Liver (tissue), 8 donors: ENCODE measurements at regions not wholly inside any gene's neighbourhood (a gene's known extent, or its start where the extent isn't known, plus 50 kb on each side); places are given as distances from the start of the nearest gene placed in this dataset.

ENCODE experiments used
- DNase-seq: peaks from one replicate; pipeline ENCODE4 v3.0.0-alpha.2; 2017; ENCODE audit warnings: low spot score
- H3K27ac ChIP-seq, 2 donors: one replicate each; pipeline ENCODE4 v1.7.0; 2013; ENCODE audit warnings: inconsistent platforms in 2 of 2, low read length in 2 of 2, control low read depth in 1 of 2, low read depth in 1 of 2, mild to moderate bottlenecking in 1 of 2
- H3K27me3 ChIP-seq, 4 donors: one replicate each; pipeline versions ENCODE4 v1.6.1 to v1.7.0; 2013; ENCODE audit warnings: low read length in 3 of 4, inconsistent platforms in 1 of 4, mild to moderate bottlenecking in 1 of 4, moderate library complexity in 1 of 4; ENCODE audit not compliant: control insufficient read depth in 4 of 4, insufficient read depth in 4 of 4
- H3K36me3 ChIP-seq, 4 donors: one replicate each; pipeline versions ENCODE4 v1.6.1 to v1.7.0; 2013; ENCODE audit warnings: low read length in 3 of 4, mild to moderate bottlenecking in 3 of 4, low read depth in 1 of 4, moderate library complexity in 1 of 4; ENCODE audit not compliant: control insufficient read depth in 4 of 4, insufficient read depth in 3 of 4
- H3K4me1 ChIP-seq, 4 donors: one replicate each; pipeline versions ENCODE4 v1.6.1 to v1.7.0; 2013; ENCODE audit warnings: low read length in 3 of 4, mild to moderate bottlenecking in 3 of 4, moderate library complexity in 1 of 4; ENCODE audit not compliant: control insufficient read depth in 4 of 4, insufficient read depth in 4 of 4
- H3K4me3 ChIP-seq, 3 donors: one replicate each; pipeline versions ENCODE4 v1.6.1 to v1.7.0; 2013; ENCODE audit warnings: low read length in 3 of 3, control low read depth in 1 of 3, low read depth in 1 of 3, mild to moderate bottlenecking in 1 of 3
- H3K9ac ChIP-seq, 2 donors: one replicate each; pipeline ENCODE4 v1.7.0; 2013; ENCODE audit warnings: low read length in 2 of 2, mild to moderate bottlenecking in 2 of 2, moderate library complexity in 2 of 2, control low read depth in 1 of 2, low read depth in 1 of 2
- H3K9me3 ChIP-seq, 4 donors: one replicate each; pipeline versions ENCODE4 v1.6.1 to v1.7.0; 2013; ENCODE audit warnings: low read length in 3 of 4; ENCODE audit not compliant: control insufficient read depth in 4 of 4
- CTCF ChIP-seq: fragments of 150-350 bp; IDR thresholded peaks from 2 replicates; pipeline ENCODE4 v1.5.1; 2017; ENCODE audit warnings: improper control_type of control experiment, low read depth, low read length; ENCODE audit not compliant: missing input control
- EGR1 ChIP-seq, 2 donors: IDR thresholded peaks; 2 replicates each; pipeline ENCODE4 v1.6.1; 2016 to 2018; ENCODE audit warnings: antibody characterized with exemption in 2 of 2, low read depth in 2 of 2
- FOXA1 ChIP-seq: IDR thresholded peaks from 2 replicates; pipeline ENCODE4 v1.6.1; 2016; ENCODE audit warnings: antibody characterized with exemption
- FOXA2 ChIP-seq: IDR thresholded peaks from 2 replicates; pipeline ENCODE4 v1.6.1; 2016; ENCODE audit warnings: antibody characterized with exemption
- GABPA ChIP-seq, 2 donors: IDR thresholded peaks in 1 of 2; conservative IDR thresholded peaks in 1 of 2; 2 replicates each; pipeline ENCODE4 v1.6.1; 2016; ENCODE audit warnings: antibody characterized with exemption in 2 of 2, mild to moderate bottlenecking in 1 of 2, moderate library complexity in 1 of 2
- HNF4A ChIP-seq, 2 donors: conservative IDR thresholded peaks; 2 replicates each; pipeline ENCODE4 v1.6.1; 2016; ENCODE audit warnings: antibody characterized with exemption in 2 of 2, mild to moderate bottlenecking in 2 of 2
- HNF4G ChIP-seq: IDR thresholded peaks from 2 replicates; pipeline ENCODE4 v1.6.1; 2016; ENCODE audit warnings: antibody characterized with exemption
- JUND ChIP-seq, 2 donors: IDR thresholded peaks; 2 replicates each; pipeline ENCODE4 v1.6.1; 2016; ENCODE audit warnings: antibody characterized with exemption in 2 of 2
- NR2F2 ChIP-seq: IDR thresholded peaks from 2 replicates; pipeline ENCODE4 v1.6.1; 2016; ENCODE audit warnings: antibody characterized with exemption
- RXRA ChIP-seq, 2 donors: IDR thresholded peaks; 2 replicates each; pipeline ENCODE4 v1.6.1; 2017 to 2018; ENCODE audit warnings: antibody characterized with exemption in 2 of 2, mild to moderate bottlenecking in 1 of 2
- TAF1 ChIP-seq: conservative IDR thresholded peaks from 2 replicates; pipeline ENCODE4 v1.6.1; 2016; ENCODE audit warnings: antibody characterized with exemption, mild to moderate bottlenecking
- YY1 ChIP-seq: IDR thresholded peaks from 2 replicates; pipeline ENCODE4 v1.6.1; 2016; ENCODE audit warnings: antibody characterized with exemption, mild to moderate bottlenecking
- ZBTB33 ChIP-seq: IDR thresholded peaks from 2 replicates; pipeline ENCODE4 v1.6.1; 2016; ENCODE audit warnings: antibody characterized with exemption
- WGBS: extraction: QIAGEN DNeasy Blood & Tissue Kit; methylation state at CpG from one replicate; pipeline ENCODE4 v1.1.7; 2013; 5-methylcytosine and 5-hydroxymethylcytosine counted together
- TF ChIP-seq, protein P1 (sequence below): IDR thresholded peaks from 2 replicates; pipeline ENCODE4 v1.6.1; 2016; ENCODE audit warnings: antibody characterized with exemption, mild to moderate bottlenecking
- TF ChIP-seq, protein P2 (sequence below): IDR thresholded peaks from 2 replicates; pipeline ENCODE4 v1.6.1; 2016; ENCODE audit warnings: antibody characterized with exemption
- donor health status: healthy.
- donor health status: healthy.
- donor health status: healthy.
- donor health status: healthy.
- donor health status: healthy.

DNA sequence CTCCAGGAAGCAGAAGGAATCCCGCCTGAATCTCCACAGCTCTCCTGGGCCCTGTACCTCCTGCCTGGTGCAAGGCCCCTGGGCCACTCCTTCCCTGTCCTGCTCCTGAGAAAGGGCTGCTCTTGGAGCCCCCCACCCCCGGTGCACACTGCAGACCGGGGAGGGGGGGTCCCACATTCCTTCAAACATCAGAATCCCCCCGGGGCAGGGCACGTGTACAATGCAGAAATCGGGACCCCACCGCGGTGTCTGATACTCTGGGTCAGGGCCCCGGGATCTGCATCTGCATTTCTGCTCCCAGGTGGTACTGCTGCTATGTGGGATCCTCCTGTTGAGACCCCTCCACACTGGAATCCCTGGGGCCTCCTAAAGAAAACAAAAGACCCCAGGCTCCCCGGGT lies 99.5 kb upstream of the GSE1 start:
- Histone ChIP-seq H3K27me3 (no peaks in the 10 kb centered on the region), H3K9me3 (no peaks in the 10 kb centered on the region), H3K4me1 (peaks cover 0 to 30% (median 14%) of the 10 kb centered on the region in 4 donors), H3K36me3 (no peaks in the 10 kb centered on the region), H3K9ac (peak overlapping the region in 1 of 2 donors; percentile 11), H3K4me3 (no peak overlapping the region), H3K27ac (peak overlapping the region in 1 of 2 donors; percentile 96)
- 90% methylated on average over 10 of the region's 10 CpGs for WGBS
- TF ChIP-seq YY1 (no peak), GABPA (IDR thresholded peaks at IDR 0.05 in 1 of 2, conservative IDR thresholded peaks at IDR 0.05 in 1 of 2) (no peak), NR2F2 (no peak), JUND (IDR thresholded peaks at IDR 0.05) (no peak), HNF4A (conservative IDR thresholded peaks at IDR 0.05) (no peak), HNF4G (no peak), RXRA (IDR thresholded peaks at IDR 0.05) (no peak)
- TF ChIP-seq, protein P1, sequence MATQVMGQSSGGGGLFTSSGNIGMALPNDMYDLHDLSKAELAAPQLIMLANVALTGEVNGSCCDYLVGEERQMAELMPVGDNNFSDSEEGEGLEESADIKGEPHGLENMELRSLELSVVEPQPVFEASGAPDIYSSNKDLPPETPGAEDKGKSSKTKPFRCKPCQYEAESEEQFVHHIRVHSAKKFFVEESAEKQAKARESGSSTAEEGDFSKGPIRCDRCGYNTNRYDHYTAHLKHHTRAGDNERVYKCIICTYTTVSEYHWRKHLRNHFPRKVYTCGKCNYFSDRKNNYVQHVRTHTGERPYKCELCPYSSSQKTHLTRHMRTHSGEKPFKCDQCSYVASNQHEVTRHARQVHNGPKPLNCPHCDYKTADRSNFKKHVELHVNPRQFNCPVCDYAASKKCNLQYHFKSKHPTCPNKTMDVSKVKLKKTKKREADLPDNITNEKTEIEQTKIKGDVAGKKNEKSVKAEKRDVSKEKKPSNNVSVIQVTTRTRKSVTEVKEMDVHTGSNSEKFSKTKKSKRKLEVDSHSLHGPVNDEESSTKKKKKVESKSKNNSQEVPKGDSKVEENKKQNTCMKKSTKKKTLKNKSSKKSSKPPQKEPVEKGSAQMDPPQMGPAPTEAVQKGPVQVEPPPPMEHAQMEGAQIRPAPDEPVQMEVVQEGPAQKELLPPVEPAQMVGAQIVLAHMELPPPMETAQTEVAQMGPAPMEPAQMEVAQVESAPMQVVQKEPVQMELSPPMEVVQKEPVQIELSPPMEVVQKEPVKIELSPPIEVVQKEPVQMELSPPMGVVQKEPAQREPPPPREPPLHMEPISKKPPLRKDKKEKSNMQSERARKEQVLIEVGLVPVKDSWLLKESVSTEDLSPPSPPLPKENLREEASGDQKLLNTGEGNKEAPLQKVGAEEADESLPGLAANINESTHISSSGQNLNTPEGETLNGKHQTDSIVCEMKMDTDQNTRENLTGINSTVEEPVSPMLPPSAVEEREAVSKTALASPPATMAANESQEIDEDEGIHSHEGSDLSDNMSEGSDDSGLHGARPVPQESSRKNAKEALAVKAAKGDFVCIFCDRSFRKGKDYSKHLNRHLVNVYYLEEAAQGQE: no peak
- DNase-seq: no peak

DNA sequence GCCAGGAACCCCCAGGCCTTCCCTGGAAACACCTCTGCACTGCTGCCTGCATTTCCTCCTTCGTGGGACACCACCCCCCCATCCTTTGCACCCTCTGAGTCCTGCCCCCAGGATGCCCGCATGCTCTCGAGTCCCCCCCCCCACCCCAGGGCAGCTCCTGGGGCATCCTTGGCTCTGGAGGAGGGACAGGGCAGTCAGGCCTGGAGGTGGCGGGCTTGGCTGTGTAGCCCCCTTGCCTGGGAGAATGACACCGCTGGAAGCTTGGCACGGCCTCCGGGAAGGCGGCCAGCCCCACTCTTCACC lies 98.9 kb upstream of the GSE1 start:
- DNase-seq: no peak
- H3K9me3 ChIP-seq: no peaks in the 10 kb centered on the region
- H3K9ac ChIP-seq: peak overlapping the region in 1 of 2 donors; percentile 28
- 26% methylated on average over 8 of the region's 8 CpGs for WGBS
- TF ChIP-seq, protein P2, sequence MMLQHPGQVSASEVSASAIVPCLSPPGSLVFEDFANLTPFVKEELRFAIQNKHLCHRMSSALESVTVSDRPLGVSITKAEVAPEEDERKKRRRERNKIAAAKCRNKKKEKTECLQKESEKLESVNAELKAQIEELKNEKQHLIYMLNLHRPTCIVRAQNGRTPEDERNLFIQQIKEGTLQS: no peak
- TF ChIP-seq TAF1 (no peak), HNF4G (no peak), FOXA2 (no peak), YY1 (no peak), HNF4A (conservative IDR thresholded peaks at IDR 0.05) (no peak), EGR1 (IDR thresholded peaks at IDR 0.05; ENCODE audit: low read depth in 2 of 2) (no peak), JUND (IDR thresholded peaks at IDR 0.05) (no peak), FOXA1 (no peak), ZBTB33 (no peak), NR2F2 (no peak), GABPA (IDR thresholded peaks at IDR 0.05 in 1 of 2, conservative IDR thresholded peaks at IDR 0.05 in 1 of 2) (no peak), CTCF (no peak)
- TF ChIP-seq, protein P1: no peak
- no peak overlapping the region for H3K4me3 ChIP-seq
- peaks cover 0 to 30% (median 14%) of the 10 kb centered on the region in 4 donors for H3K4me1 ChIP-seq
- no peaks in the 10 kb centered on the region for H3K36me3 ChIP-seq
- H3K27ac ChIP-seq: peak overlapping the region; percentile 96 to 98
- H3K27me3 ChIP-seq: no peaks in the 10 kb centered on the region
